ENCODE measurements at regions not wholly inside any gene's neighbourhood (a gene's known extent, or its start where the extent isn't known, plus 50 kb on each side); places are given as distances from the start of the nearest gene placed in this dataset.
A peak's percentile ranks its signal among the peaks of the same experiment; 100 is the strongest.
"Not testable (repeated sequence)": the region's sequence is repeated elsewhere in the genome, so short reads cannot be mapped to it uniquely, and the experiment has no call there.

DNA sequence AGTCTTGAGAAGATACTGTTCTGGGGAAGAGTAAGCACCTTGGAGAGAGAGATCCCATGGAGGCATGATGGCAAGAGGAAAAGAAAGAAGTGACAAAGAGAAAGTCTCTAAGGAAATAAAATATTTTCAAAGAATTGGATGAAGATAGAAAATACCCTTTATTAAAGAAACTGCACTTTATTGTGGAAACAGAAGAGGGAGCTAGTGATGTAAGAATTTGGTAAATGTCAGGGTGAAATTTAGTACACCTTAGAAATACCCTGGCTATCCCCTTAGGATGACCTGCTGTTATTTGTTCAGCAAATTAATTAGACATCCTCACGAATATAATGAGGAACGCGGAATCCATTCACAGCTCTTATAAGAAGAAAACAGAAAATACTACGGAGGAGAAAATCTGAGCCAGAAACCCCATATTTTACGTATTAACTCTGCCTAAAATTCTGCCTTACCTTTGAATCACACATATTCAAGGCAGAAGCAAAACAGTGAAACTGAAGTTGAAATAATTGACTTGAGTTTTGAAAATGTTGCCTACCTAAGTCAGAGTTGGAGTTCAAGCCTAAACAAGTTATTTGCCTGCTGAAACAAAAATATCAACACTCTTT lies 90.7 kb downstream of the TFPI2 start:
- in situ Hi-C loops (cut with MboI; ENCODE audit: low sequenced_read_pairs, unreplicated experiment) = no loop called here
- TF ChIP-seq, protein P1, sequence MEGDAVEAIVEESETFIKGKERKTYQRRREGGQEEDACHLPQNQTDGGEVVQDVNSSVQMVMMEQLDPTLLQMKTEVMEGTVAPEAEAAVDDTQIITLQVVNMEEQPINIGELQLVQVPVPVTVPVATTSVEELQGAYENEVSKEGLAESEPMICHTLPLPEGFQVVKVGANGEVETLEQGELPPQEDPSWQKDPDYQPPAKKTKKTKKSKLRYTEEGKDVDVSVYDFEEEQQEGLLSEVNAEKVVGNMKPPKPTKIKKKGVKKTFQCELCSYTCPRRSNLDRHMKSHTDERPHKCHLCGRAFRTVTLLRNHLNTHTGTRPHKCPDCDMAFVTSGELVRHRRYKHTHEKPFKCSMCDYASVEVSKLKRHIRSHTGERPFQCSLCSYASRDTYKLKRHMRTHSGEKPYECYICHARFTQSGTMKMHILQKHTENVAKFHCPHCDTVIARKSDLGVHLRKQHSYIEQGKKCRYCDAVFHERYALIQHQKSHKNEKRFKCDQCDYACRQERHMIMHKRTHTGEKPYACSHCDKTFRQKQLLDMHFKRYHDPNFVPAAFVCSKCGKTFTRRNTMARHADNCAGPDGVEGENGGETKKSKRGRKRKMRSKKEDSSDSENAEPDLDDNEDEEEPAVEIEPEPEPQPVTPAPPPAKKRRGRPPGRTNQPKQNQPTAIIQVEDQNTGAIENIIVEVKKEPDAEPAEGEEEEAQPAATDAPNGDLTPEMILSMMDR (IDR thresholded peaks at IDR 0.05; ENCODE audit: borderline replicate concordance, control extremely low read depth, extremely low read depth, insufficient read depth, missing control alignments) = peak; percentile 41
- peak; percentile 18 for DNase-seq (ENCODE audit: low spot score)

DNA sequence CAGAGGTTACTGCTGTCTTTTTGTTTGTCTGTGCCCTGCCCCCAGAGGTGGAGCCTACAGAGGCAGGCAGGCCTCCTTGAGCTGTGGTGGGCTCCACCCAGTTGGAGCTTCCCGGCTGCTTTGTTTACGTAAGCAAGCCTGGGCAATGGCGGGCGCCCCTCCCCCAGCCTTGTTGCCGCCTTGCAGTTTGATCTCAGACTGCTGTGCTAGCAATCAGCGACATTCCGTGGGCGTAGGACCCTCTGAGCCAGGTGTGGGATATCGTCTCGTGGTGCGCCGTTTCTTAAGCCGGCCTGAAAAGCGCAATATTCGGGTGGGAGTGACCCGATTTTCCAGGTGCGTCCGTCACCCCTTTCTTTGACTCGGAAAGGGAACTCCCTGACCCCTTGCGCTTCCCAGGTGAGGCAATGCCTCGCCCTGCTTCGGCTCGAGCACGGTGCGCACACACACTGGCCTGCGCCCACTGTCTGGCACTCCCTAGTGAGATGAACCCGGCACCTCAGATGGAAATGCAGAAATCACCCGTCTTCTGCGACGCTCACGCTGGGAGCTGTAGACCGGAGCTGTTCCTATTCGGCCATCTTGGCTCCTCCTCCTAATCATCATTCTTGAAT lies 97.4 kb downstream of the TFPI2 start:
- DNase-seq (ENCODE audit: low spot score); in situ Hi-C loops (cut with MboI; ENCODE audit: low sequenced_read_pairs, unreplicated experiment): not testable (repeated sequence)

DNA sequence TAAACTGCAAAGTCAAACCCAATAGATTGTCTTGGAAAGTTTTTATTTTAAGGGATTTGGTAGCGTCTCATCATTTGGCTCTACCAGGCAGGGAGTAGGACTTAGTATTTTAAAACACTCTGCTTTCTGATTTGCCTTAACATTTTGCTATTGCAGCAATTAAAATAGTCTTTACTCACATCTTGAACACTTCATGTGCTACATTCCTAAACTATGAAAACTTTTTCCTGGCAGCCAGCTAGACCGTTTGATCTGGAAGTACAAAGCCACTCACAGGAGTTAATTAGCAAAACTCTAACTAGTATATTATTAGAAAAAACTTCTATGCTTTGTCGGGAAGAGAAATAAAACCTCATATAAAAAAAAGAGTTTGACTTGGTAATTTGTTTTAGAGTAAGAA lies 111.4 kb downstream of the TFPI2 start:
- in situ Hi-C loops (cut with MboI; ENCODE audit: low sequenced_read_pairs, unreplicated experiment) = no loop called here
- TF ChIP-seq, protein P1 (IDR thresholded peaks at IDR 0.05; ENCODE audit: borderline replicate concordance, control extremely low read depth, extremely low read depth, insufficient read depth, missing control alignments) = no peak
- no peak for DNase-seq (ENCODE audit: low spot score)

DNA sequence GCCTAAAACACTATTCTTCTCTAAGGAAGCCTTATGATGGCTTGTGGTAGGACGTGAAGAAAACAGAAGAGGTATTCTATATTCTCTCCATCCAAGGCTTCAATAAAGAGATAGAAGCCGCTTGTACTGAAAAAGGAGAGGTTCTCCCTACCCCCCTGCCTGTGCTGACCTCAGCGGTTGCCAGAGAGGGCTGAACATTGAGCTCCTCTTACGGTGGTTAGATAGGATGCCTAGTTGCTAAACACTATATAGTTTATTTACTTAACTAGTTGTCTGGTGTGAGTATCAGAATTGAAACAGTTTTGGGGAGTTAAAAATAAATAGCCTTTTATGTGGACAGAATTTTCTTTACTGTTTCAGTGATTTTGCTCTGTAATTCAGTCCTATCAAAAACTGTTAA lies 112.2 kb downstream of the TFPI2 start:
- in situ Hi-C loops (cut with MboI; ENCODE audit: low sequenced_read_pairs, unreplicated experiment) = no loop called here
- no peak for DNase-seq (ENCODE audit: low spot score)
- TF ChIP-seq, protein P1 (IDR thresholded peaks at IDR 0.05; ENCODE audit: borderline replicate concordance, control extremely low read depth, extremely low read depth, insufficient read depth, missing control alignments) = no peak

DNA sequence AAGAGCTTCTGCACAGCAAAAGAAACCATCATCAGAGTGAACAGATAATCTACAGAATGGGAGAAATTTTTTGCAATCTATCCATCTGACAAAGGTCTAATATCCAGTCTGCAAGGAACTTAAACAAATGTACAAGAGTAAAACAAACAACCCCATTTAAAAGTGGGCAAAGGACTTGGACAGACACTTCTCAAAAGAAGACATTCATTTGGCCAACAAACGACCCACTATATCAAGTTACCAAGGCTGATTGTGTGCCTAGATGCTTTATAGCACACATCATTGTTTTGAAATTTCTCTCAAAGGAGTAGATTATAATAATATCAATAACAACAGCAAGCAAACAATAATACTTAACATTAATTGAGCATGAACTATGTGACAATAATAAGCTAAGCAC lies 117.1 kb downstream of the TFPI2 start:
- DNase-seq (ENCODE audit: low spot score) = no peak
- in situ Hi-C loops (cut with MboI; ENCODE audit: low sequenced_read_pairs, unreplicated experiment) = no loop called here
- TF ChIP-seq, protein P1 (IDR thresholded peaks at IDR 0.05; ENCODE audit: borderline replicate concordance, control extremely low read depth, extremely low read depth, insufficient read depth, missing control alignments) = no peak

DNA sequence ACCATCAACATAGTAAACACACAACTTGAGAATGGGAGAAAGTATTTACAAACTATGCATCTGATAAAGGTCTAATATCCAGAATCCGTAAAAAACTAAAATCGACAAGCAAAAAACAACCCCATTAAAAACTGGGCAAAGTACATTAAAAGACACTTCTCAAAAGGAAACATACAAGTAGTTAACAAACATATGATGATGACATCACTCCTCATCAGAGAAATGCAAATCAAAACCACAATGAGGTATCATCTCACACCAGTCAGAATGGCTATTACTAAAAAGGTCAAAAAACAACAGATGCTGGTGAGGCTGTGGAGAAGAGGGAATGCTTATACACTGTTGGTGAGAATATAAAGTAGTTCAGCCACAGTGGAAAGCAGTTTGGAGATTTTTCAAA lies 125.1 kb downstream of the TFPI2 start:
- TF ChIP-seq, protein P1 (IDR thresholded peaks at IDR 0.05; ENCODE audit: borderline replicate concordance, control extremely low read depth, extremely low read depth, insufficient read depth, missing control alignments) = no peak
- in situ Hi-C loops (cut with MboI; ENCODE audit: low sequenced_read_pairs, unreplicated experiment) = no loop called here
- DNase-seq (ENCODE audit: low spot score) = no peak

DNA sequence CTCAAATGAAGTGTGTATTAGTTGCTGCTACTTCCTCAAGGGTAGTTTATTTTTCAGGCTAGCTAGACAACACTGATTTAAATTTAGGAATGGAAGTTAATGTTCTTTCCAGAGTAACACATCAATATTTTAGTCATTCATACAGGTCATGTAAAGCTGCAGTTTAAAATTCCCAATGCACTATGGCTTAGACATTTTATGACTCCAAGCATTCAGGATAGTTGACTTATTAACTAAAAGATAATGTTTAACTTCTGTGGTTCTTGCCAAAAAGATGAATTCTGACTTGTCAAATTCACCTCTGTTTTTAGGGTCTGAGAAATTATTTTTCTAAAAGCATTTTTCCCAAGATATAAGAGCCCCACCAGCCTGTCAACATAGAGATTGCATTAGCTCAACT lies 131.9 kb downstream of the TFPI2 start:
- in situ Hi-C loops (cut with MboI; ENCODE audit: low sequenced_read_pairs, unreplicated experiment) = no loop called here
- DNase-seq (ENCODE audit: low spot score) = no peak
- TF ChIP-seq, protein P1 (IDR thresholded peaks at IDR 0.05; ENCODE audit: borderline replicate concordance, control extremely low read depth, extremely low read depth, insufficient read depth, missing control alignments) = no peak

Data from GM13976 (cell line).